SK-N-SH treated with all-trans-retinoic acid at 6 μM for 48 hours (cell line): ENCODE measurements at regions not wholly inside any gene's neighbourhood (a gene's known extent, or its start where the extent isn't known, plus 50 kb on each side); places are given as distances from the start of the nearest gene placed in this dataset.

Experiments
- ARNTL ChIP-seq: fragments of 450-650 bp; formaldehyde crosslinking; IDR thresholded peaks from 2 replicates; pipeline ENCODE4 v1.5.0; 2020; ENCODE audit warnings: low read depth, mild to moderate bottlenecking, moderate library complexity, borderline replicate concordance
- ZNF70 ChIP-seq: fragments of 450-650 bp; formaldehyde crosslinking; IDR thresholded peaks from 2 replicates; pipeline ENCODE4 v1.5.0; 2020; ENCODE audit warnings: mild to moderate bottlenecking, moderate library complexity

DNA sequence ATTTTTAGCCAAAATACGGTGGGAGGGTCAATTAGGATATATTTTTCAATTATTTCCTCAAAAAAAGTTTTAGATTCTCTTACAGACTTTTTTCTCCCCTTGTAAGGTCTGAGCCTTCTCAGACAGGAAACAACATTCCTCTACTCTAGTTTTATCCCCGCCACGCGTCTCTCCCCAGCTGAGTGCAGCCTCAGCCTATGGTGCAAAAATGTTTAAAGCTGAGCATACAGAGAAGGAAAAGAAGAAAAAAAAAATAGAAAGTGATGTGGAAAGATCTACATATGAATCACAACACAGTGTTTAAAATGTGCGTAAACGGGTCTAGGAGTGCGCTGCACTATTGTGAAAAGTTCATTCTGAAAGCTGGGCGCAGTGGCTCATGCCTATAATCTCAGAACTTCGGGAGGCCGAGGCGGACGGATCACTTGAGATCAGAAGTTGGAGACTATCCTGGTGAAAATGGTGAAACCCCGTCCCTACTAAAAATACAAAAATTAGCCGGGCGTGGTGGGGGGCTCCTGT lies 159.0 kb downstream of the TRIM27 start:
- TF ChIP-seq ZNF70 (CRISPR knock-in tag) (no peak), ARNTL (CRISPR knock-in tag) (no peak)
